SIG-M5 treated with dmso at 0.1 percent for 504 hours (cell line): ENCODE measurements at regions not wholly inside any gene's neighbourhood (a gene's known extent, or its start where the extent isn't known, plus 50 kb on each side); places are given as distances from the start of the nearest gene placed in this dataset.
"Not testable (repeated sequence)": the region's sequence is repeated elsewhere in the genome, so short reads cannot be mapped to it uniquely, and the experiment has no call there.

Experiments
- DNase-seq: peaks from one replicate; lab custom pipeline; 2025; ENCODE audit not compliant: unreplicated experiment; lab: John Stamatoyannopoulos, UW

- no peak for DNase-seq
These were observed 105.1 kb downstream of the OXSM start for GRCh38 chr3:25895031-25895430.

GRCh38 chr3:25895443-25895842 is 105.6 kb downstream of the OXSM start:
- no peak for DNase-seq

- DNase-seq: peak; percentile 27
These were observed 107.1 kb downstream of the OXSM start for GRCh38 chr3:25897019-25897418.

GRCh38 chr3:25899352-25900101 is 109.6 kb downstream of the OXSM start:
- DNase-seq: no peak

- DNase-seq: no peak
These were observed 110.3 kb downstream of the OXSM start for GRCh38 chr3:25900161-25900560.

- no peak for DNase-seq
These were observed 111.9 kb downstream of the OXSM start for GRCh38 chr3:25901796-25902195.

- DNase-seq: no peak
These were observed 112.7 kb downstream of the OXSM start for GRCh38 chr3:25902586-25902985.

- peak; percentile 4 for DNase-seq
These were observed 113.7 kb downstream of the OXSM start for GRCh38 chr3:25903371-25904129.

- DNase-seq: no peak
These were observed 114.3 kb downstream of the OXSM start for GRCh38 chr3:25904206-25904605.

- DNase-seq: no peak
These were observed 116.4 kb downstream of the OXSM start for GRCh38 chr3:25906132-25906906.

GRCh38 chr3:25907081-25907480 is 117.2 kb downstream of the OXSM start:
- no peak for DNase-seq

- no peak for DNase-seq
These were observed 120.2 kb downstream of the OXSM start for GRCh38 chr3:25910105-25910504.

GRCh38 chr3:25910997-25911396 is 121.1 kb downstream of the OXSM start:
- DNase-seq: no peak

- no peak for DNase-seq
These were observed 121.8 kb downstream of the OXSM start for GRCh38 chr3:25911525-25912295.

- DNase-seq: no peak
These were observed 123.3 kb downstream of the OXSM start for GRCh38 chr3:25913179-25913578.

- DNase-seq: no peak
These were observed 125.8 kb downstream of the OXSM start for GRCh38 chr3:25915673-25916072.

GRCh38 chr3:25916321-25916720 is 126.4 kb downstream of the OXSM start:
- peak; percentile 33 for DNase-seq

GRCh38 chr3:25931967-25932366 is 142.1 kb downstream of the OXSM start:
- not testable (repeated sequence) for DNase-seq

- DNase-seq: no peak
These were observed 148.9 kb downstream of the OXSM start for GRCh38 chr3:25938566-25939325.

GRCh38 chr3:25940935-25941334 is 151.0 kb downstream of the OXSM start:
- no peak for DNase-seq
